Non-pigmented ciliary epithelial cell (primary cell): ENCODE measurements at regions not wholly inside any gene's neighbourhood (a gene's known extent, or its start where the extent isn't known, plus 50 kb on each side); places are given as distances from the start of the nearest gene placed in this dataset.

ENCODE experiments used
- DNase-seq: peaks from one replicate; pipeline ENCODE4 v3.0.0-alpha.2; 2010; ENCODE audit warnings: low read depth

GRCh38 chr2:120548627-120549608, 186.8 kb upstream of the GLI2 start:
- DNase-seq = no peak

GRCh38 chr2:120549841-120550240, 185.8 kb upstream of the GLI2 start:
- DNase-seq = no peak

- no peak for DNase-seq
Measured at GRCh38 chr2:120550282-120550681, 185.4 kb upstream of the GLI2 start.

DNA sequence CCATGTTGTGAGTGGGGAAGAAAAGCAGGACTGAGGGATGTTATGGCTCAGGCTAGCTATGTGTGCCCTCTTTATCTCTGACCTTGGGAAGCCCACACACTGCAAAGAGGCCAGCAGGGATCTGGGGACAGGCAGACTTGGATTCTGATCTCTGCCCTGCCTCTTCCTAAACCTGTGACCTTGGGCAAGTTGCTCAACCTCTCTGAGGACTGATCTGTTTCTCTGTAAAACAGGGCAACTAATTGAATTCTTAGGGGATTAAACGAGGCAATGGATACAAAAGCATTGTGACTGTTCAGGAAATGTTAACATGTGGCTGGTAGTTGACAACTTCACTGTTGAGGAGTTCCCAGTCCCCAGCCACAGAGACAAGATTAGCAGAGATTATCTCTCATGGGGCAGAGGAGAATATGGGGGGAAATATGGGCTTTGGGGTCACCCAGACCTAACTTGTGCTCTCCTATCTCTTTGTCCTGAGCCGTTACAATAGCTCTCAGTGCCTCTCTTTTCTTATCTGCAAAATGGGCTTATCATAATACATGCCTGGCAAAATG, 184.7 kb upstream of the GLI2 start:
- DNase-seq = no peak

DNA sequence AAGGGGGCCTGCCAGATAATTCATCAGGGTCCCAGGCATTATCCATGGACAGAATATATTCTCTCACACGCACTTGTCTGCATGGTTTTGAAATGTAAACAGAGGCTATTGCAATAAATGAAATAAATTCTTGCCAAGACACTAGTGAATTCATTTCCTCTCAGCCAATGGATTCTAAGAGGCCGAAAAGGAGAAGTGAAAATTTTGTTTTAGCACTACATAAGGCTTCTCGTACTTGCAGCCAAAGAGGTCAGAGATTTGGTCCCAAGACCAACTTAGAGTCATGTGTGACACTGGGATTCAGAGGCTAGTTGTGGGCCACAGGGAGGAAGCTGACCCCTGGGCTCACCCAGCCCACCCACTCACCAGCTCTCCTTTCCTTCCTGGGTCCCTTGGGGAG, 184.1 kb upstream of the GLI2 start:
- DNase-seq = no peak

- no peak for DNase-seq
Measured at GRCh38 chr2:120552079-120552478, 183.6 kb upstream of the GLI2 start.

DNA sequence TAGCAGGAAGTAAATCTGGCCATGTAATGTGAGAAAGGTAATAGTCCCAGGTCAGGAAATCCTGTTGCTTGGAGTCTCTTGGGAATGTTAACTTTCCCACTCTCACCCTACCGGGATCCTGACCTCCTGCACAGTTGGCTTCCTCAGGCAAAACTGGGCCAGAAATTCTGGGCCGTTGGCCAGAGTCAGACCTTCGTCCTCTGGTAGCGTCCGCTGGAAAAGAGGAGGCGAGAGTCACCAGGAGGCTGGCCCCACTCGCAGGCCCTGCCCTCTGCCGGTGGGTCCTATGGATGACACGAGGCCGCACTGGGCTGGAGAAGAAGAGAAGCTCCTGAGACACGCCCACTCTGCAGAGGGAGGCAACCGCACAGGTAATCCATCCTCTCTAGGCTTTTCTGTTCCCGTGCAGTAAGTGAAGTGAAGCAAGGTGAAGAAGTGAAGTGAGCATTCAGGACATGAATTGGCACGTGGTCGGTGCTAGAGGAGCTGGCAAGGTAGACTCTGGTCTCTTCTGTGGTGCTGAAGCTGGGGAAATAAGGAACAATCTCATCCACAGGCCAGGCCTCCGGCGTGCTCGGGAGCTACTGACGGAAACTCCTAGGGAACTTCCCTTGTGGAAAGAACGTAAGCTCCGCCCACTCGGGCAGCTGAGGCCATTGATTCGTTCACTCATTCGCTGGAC, 182.7 kb upstream of the GLI2 start:
- DNase-seq = no peak

- no peak for DNase-seq
Measured at GRCh38 chr2:120554625-120555032, 181.0 kb upstream of the GLI2 start.

DNA sequence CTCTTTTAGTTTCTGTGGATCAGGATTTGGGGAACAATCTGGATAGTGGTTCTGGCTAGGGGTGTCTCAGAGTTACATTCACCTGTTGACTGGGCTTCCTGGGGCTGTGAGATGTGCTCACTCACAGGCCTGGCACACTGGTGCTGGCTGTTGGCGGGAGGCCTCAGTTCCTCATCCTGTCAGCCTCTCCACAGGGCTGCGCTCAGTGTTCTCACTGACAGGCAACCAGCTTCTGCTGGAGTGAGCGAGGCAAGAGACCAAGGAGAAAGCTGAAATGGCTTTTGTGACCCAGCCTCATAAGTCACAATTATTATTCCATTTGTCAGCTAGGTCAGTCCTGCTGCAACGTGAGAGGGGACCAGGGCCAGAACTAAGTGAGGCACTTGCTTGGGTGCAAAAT, 180.6 kb upstream of the GLI2 start:
- no peak for DNase-seq

GRCh38 chr2:120556911-120557310, 178.8 kb upstream of the GLI2 start:
- no peak for DNase-seq

DNA sequence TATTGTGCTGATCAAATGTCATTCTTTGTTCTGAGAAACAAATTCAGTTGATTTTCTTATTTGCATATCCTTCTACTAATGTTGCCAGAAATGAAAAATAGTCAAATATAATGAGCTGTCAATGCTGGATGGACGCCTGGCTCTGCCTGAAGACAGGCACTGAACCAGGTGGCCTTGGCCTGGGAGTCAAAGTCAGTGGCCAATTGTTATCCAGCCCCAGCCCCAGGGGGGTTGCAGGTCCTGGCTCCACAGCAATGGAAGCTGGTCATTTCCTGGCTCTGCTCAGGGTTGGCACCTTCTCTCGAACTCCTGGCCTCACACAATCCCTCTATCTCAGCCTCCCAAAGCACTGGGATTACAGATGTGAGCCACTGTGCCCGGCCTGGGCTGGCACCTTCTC, 176.8 kb upstream of the GLI2 start:
- DNase-seq = no peak

DNA sequence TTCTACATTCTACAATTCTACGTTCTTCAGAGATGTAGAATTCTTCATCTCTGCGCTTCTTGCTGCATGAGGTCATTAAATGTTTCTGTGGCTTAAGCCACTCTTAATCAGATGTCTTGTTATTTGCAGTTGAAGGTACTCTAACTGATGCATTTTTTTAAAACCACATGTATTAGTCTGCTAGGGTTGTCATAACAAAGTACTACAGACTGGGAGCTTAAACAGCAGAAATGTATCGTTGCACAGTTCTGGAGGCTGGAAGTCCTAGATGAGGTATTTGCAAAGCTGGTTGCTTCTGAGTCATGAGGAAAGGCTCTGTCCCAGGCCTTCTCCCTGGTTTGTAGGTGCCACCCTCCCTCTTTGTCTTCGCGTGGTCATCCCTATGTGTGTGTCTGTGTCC, 176.3 kb upstream of the GLI2 start:
- peak; percentile 99 for DNase-seq

- DNase-seq = no peak
Measured at GRCh38 chr2:120560330-120560729, 175.3 kb upstream of the GLI2 start.

DNA sequence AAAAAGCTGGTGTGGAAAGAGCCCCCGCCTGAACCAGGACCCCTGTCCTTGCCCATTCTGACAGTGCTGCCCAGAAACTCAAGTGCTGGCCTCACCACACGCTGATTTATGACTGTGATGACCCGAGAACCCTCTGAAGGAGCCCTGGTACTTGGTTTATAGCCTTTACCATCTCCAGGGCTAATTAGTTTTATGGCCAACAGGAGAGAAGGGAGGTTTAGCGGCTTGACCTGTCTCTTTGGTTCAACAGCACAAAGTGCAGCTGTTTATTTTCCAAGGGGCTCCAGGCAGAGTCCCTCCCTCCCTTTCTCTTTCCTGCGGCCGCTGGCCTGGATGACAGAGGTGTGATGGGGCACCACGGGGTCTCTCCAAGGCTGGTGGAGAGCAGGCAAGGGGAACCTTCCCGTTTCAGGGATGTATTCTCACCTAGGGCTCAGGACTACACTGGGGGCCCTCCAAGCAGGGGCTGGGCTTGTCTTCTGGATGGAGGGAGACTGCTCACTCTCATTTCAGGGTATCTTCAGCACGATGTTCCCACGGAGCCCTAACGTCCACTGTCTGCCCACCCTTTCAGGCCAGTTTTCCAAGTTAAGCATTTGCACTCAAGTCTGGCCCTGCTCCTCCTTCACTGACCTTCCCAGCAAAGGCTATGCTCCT, 174.2 kb upstream of the GLI2 start:
- no peak for DNase-seq

GRCh38 chr2:120562218-120563005, 173.3 kb upstream of the GLI2 start:
- DNase-seq = no peak

- DNase-seq = no peak
Measured at GRCh38 chr2:120563616-120564015, 172.1 kb upstream of the GLI2 start.

DNA sequence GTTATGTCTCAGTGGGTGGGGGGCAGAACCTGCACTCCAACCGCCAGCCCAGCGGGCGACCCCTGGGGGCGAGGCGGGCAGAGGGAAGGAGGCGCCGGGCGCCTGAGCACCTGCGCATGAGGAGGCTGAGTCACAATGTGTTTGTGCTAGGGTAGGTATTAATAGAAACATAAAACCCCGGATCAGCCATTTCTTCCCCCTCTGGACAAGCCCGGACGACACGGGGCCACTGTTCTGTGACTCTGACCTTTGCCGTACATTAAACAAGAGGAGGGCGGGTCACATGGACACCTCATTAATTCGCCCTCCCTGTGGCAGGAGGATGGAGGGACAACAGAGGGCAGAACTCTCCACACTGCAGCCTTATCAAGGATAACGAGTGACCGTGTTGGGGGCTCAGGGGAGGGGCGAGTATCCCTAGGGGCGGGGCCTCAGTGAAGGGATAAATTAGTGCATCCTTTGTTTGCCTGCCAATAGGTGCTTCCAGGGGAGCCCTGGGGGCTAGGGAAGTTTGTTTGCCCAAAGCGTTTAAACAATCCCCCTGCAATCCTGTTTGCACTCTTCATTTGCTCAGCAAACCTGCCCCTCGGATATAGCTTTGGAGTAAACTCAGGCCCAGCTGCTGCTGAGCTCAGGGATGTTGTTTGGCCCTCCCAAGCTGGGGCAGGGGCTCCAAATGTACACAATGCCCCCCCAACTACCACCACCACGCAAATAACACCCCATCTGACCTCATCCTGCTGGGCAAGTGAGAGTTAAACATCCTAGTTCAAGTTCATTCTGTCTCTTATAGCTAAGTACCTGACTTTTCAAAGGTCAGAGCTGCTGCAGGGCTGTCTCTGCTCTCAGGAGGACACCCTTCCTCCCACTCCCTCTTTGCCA, 171.2 kb upstream of the GLI2 start:
- DNase-seq = no peak

DNA sequence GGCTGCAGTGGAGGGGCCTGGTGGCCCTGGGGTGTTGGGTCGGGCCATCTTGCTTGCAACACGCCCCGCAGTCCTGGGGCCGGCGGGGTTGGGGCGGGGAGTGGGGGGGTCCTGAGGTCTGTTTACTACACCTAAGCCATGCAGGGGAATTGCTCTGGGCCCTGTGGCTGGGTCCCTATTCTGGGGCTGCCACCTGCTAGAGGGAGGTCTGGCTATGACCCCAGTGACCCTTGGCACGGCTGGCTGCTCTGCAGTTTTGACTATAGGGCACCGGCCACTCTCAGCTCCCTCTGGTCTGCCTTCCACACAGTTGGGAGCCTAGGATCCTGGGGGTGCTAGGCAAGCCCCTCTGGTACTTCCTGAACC, 170.6 kb upstream of the GLI2 start:
- no peak for DNase-seq

DNA sequence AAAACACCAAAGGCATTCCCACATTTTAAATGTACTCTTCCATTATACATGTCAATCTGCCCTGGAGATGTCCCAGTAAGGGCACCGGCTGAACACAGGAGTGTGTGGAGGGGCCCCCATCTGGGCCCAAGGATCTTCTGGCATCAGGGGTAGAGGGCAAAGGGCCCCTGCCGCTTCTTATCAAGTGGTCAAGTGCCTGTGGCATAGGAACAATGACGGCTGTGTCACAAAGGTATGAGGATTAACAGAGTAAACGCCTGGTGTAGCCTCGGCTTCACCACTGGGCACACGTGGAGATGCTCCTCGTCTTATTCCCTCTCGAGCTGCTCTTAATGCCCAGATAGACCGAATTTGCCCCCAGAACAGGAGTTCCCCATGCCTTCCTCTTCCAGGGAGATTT, 169.7 kb upstream of the GLI2 start:
- DNase-seq = no peak

DNA sequence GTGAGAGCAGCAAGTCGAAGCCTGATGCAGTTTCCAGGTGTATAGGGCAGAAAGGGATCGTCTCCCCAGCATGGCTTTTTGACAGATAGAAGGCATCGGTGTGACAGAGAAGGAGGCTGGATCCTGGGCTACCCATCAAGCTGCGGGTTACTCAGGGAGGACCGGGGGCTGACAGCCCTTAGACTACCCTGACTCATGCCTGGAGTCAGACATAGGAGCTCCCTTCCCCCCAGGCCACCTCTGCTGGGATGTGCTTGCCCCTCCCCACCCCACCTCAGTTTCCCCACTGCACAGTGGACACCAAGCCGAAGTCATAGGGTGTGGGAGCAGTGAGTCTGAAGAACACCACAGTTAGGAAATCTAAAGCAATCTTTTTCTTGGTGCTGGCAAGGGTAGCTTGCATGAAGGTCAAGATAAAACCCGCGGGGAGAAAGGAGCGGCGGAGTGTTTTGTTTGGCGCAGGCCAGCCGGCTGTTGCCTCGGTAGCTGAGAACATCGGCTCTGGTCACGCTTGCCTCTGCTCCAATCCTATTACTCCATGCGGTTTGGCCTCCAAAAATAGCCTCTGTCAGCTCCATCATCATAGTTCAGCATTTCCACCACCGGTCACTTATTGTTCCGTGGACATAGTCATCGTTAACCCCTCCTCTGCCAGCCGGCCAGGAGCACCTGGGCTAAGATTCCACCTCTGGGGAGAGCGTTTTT, 169.2 kb upstream of the GLI2 start:
- DNase-seq = peak; percentile 59
